HT1080 (cell line): ENCODE measurements at regions not wholly inside any gene's neighbourhood (a gene's known extent, or its start where the extent isn't known, plus 50 kb on each side); places are given as distances from the start of the nearest gene placed in this dataset.
"Not testable (repeated sequence)": the region's sequence is repeated elsewhere in the genome, so short reads cannot be mapped to it uniquely, and the experiment has no call there.

Experiments used
- DNase-seq: peaks from one replicate; pipeline ENCODE4 v3.0.0-alpha.2; 2015; ENCODE audit warnings: low read depth

GRCh38 chr13:73677048-73677601 lies 457.1 kb downstream of the KLF12 start:
- DNase-seq = peak; percentile 84

GRCh38 chr13:73676550-73677047 lies 457.6 kb downstream of the KLF12 start:
- DNase-seq = no peak

DNA sequence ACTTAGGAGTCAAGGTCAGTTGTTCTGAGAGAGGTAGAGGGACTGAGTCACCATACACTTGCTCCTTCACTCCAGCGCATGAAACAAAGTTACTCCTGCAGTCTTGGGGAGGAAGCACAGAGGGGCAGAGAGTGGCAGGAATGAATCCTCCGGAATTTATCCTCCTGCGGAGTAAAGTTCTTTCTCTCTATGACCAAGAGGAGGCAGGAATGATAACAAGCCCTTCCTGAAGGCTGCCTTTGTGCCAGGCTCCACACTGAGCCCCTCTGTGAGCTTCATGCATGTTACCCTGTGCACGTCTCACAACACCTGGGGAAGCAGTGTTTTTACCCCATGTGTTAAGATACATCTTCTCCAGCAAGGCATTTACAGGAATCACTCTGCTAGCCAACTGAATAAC lies 458.4 kb downstream of the KLF12 start:
- no peak for DNase-seq

- no peak for DNase-seq
These were observed 459.6 kb downstream of the KLF12 start for GRCh38 chr13:73674570-73674969.

- DNase-seq = no peak
These were observed 460.3 kb downstream of the KLF12 start for GRCh38 chr13:73673931-73674330.

DNA sequence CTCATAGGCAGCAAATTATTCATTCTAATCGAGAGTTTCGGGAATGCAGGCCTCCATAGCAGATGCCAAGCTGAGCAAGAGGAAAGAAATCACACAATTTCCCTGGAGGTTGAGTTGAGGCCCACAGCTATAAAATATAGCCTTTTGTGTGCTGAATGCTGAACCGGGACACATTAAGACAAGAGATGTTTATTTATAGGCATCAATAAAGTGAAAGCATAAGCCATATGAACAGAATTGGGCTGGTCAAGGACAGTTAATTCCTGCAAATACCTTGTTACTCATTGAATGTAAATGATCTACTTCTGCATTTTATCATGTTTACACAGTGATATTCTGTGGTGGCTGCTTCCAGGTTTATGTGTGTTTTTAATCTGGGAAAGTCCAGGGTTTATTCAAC lies 461.7 kb downstream of the KLF12 start:
- no peak for DNase-seq

- no peak for DNase-seq
These were observed 462.5 kb downstream of the KLF12 start for GRCh38 chr13:73671732-73672131.

DNA sequence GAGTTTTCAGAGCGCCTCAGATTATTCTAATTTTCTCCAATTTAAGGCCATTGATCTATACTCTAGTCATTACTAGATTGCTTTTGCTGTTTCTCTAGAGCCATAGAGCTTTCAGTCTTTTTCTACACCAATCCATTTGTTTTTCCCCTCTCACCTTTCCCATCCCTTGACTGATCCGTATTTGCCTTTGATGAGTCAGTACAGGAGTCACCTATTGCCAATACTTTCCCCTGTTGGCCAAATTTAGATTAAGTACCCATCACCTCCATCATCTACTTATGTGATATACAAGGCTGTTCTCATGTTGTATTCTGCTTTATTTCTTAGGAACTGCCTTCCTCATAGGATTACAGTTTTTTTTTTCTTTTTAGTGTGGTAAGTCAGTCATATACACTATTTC lies 463.2 kb downstream of the KLF12 start:
- no peak for DNase-seq

DNA sequence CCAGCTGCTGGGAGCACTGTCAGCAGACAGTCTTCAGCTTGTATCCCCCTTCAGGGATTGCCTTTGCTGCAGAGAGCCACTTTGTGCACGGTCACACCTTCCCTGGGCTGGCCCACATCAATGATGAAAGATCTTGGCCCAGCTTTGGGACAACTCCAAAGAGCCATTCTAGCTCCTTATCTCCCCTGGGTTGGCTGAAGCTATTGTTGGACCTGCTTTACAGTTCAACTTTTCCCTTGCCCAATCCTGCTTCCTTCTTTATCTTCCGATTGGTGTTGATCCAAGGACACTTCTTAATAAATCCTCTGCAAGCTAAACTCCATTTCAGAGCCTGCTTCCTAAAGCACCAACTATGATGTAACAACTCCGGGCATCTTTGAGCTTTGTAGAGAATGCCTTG lies 466.4 kb downstream of the KLF12 start:
- DNase-seq = no peak

GRCh38 chr13:73665261-73665660 lies 468.9 kb downstream of the KLF12 start:
- DNase-seq = no peak

DNA sequence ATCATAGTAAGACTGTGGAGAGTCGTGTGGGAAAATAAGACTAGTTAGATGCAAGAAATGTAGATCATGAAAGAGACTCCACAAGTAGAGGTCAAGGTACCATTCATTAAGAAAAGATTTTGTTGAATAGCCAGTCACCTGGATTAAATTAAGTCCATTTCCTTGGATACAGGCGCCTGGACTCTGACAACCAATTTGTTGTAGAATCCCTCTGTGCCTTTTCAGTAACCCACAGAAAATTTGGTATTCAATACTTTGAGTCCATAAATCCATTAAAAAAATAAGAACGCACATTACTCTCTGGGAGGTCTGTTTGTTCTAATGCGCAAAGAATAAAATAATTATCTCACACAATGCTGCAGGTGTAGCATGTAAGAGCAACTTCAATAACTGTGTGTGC lies 469.4 kb downstream of the KLF12 start:
- no peak for DNase-seq

DNA sequence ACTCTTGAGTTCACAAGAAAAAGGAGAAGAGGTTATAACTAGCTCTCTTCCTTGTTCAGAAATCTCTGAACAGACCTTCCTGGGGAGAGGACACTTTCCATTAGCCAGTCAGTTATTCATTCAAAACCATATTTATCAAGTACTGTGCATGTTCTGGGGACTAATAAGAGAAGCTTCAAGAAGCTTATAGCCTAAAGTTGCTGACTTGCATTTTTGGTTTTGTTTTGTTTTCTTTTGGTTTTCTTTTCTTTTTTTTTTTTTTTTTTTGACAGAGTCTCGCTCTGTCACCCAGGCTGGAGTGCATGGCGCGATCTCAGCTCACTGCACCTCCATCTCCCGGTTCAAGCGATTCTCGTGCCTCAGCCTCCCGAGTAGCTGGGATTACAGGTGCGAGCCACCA lies 471.4 kb downstream of the KLF12 start:
- DNase-seq = no peak

GRCh38 chr13:73661687-73662425 lies 472.3 kb downstream of the KLF12 start:
- DNase-seq = no peak

DNA sequence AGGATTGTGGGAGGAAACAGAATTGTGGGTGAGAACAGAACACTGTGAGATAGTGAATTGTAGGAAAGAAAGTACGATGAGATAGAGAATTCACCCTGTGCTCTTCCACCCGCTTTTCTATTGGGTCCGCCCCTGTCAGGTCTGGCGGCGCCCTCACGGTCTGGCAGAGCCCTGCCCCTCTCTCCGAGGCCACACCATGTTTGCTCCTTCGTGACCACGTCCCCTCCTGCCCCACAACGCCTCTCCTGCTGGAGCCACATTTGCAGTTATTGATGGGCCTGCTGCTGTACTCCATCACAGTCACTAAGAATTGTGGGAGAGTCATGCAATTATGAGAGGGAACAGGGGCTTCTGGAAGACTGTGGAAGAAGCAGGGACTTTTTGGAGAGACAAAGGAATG lies 473.1 kb downstream of the KLF12 start:
- no peak for DNase-seq

DNA sequence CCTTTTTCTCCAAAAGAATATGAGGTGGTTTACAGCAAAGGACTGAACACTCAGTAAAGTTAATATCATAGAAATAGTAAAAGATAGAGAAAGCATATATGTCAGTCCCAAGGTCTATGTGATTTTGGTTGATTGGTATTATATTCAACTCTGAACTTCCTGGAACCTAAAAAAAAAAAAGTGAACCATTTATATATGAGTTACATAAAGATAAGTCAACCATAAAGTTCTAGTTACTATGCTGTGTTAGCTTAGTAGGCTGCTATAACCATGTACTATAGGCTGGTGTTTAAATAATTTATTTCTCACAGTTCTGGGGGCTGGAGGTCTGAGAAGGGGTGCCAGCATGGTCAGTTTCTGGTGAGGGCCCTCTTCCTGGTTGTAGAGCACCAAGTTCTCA lies 475.6 kb downstream of the KLF12 start:
- DNase-seq = no peak

DNA sequence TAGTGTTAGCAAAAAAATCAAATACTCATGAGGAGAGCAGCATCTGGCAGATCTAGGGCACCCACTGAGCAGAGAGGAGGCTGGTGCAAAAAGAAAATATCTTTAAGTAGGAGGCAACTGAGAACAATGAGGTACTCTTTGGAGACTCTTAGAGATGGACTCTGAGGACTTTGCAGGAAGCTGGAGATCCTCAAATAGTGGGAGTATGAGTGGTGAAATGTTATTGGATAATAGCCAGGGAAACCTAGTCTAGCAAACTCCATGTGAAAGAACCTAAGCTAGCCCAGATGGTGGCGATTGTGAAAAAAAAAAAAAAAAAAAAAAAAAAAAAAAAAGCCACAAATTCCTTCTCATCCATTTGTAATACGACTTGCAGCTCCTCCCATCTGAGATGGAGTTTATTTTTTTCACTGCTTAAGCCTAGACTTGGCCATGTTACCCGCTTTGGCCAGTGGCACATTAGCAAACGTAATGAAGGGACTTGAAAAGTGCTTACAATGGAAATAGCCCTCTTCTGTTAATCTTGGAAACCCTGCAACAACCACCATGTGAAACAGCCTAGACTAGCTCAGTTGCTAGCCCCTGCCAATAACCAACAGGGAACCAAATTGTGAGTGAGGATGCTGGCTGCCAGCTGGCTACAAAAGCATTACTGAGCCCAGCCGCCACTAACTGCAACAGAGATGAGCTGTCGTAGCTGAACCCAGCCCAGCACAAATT lies 476.2 kb downstream of the KLF12 start:
- DNase-seq = peak; percentile 47

- peak; percentile 54 for DNase-seq
These were observed 477.3 kb downstream of the KLF12 start for GRCh38 chr13:73656863-73657262.

- no peak for DNase-seq
These were observed 480.5 kb downstream of the KLF12 start for GRCh38 chr13:73653688-73654087.

DNA sequence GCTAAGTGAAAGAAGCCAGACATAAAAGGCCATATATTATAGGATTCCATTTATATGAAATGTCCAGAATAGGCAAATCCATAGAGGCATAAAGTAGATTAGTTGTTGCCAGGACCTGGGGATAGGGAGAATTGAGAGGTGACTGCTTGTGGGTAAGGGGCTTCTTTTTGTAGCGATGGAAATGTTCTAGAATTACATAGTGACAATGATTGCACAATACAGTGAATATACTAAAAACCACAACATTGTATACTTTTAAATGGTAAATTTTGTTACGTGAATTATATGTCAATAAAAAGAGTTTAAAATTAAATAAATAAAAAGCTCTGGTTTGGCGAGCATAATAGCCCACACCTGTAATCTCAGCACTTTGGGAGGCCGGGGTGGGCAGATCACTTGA lies 486.8 kb downstream of the KLF12 start:
- no peak for DNase-seq

- DNase-seq = not testable (repeated sequence)
These were observed 493.6 kb downstream of the KLF12 start for GRCh38 chr13:73640476-73641179.

- DNase-seq = no peak
These were observed 498.9 kb downstream of the KLF12 start for GRCh38 chr13:73635166-73635787.
